WTC11 (cell line): ENCODE measurements at regions not wholly inside any gene's neighbourhood (a gene's known extent, or its start where the extent isn't known, plus 50 kb on each side); places are given as distances from the start of the nearest gene placed in this dataset.

ENCODE experiments used
- ATAC-seq: fragments of 200-7000 bp; cut with Tn5 transposase; 2 replicates; pipeline ENCODE4 v1.10.0; 2021; ENCODE audit warnings: mild to moderate bottlenecking, moderate library complexity
- CTCF ChIA-PET: fragments of 300-600 bp; sonication (Branson Sonifier 250); formaldehyde crosslinking; loops from one replicate; lab custom pipeline; 2021; ENCODE audit warnings: antibody characterized with exemption; lab: Charles Lee
- POLR2A ChIA-PET: fragments of 350-600 bp; sonication (Branson Sonifier 250); formaldehyde crosslinking; loops from one replicate; lab custom pipeline; 2021; ENCODE audit warnings: antibody characterized with exemption; lab: Charles Lee
- DNase-seq: peaks from one replicate; pipeline ENCODE4 v3.0.0; 2021; ENCODE audit warnings: low spot score
- H3K27ac Mint-ChIP-seq: 2 replicates; pipeline ENCODE4 v1.8.0; 2021; ENCODE audit warnings: mixed read lengths
- H3K27me3 Mint-ChIP-seq: 2 replicates; pipeline ENCODE4 v1.8.0; 2021; ENCODE audit warnings: low read depth, mild to moderate bottlenecking, moderate library complexity, mixed read lengths
- H3K36me3 Mint-ChIP-seq: 2 replicates; pipeline ENCODE4 v1.8.0; 2021; ENCODE audit warnings: mixed read lengths
- H3K4me1 Mint-ChIP-seq: 2 replicates; pipeline ENCODE4 v1.8.0; 2022; ENCODE audit warnings: mixed read lengths
- H3K4me3 Mint-ChIP-seq: 2 replicates; pipeline ENCODE4 v1.8.0; 2021; ENCODE audit warnings: mild to moderate bottlenecking, moderate library complexity, mixed read lengths
- H3K9me3 Mint-ChIP-seq: 2 replicates; pipeline ENCODE4 v1.8.0; 2021; ENCODE audit warnings: mixed read lengths
- AR ChIP-seq: fragments of 250-450 bp; sonication (Bioruptor Pico); IDR thresholded peaks from 2 replicates; pipeline ENCODE4 v1.9.0; 2021; ENCODE audit warnings: mild to moderate bottlenecking
- ELF4 ChIP-seq: sonication (generic); formaldehyde crosslinking; IDR thresholded peaks from 2 replicates; pipeline ENCODE4 v1.8.1; 2022; ENCODE audit warnings: low read depth, mild to moderate bottlenecking, moderate library complexity, missing genetic modification reagents
- ERG ChIP-seq: fragments of 250-450 bp; sonication (Bioruptor Pico); IDR thresholded peaks from 2 replicates; pipeline ENCODE4 v1.8.0; 2021; ENCODE audit warnings: mild to moderate bottlenecking
- ESRRA ChIP-seq: sonication (generic); formaldehyde crosslinking; IDR thresholded peaks from 2 replicates; pipeline ENCODE4 v1.8.1; 2022; ENCODE audit warnings: mild to moderate bottlenecking, missing genetic modification reagents, borderline replicate concordance
- GRHL2 ChIP-seq: fragments of 250-450 bp; sonication (Bioruptor Pico); IDR thresholded peaks from 2 replicates; pipeline ENCODE4 v1.8.0; 2022; ENCODE audit warnings: mild to moderate bottlenecking, moderate library complexity; ENCODE audit not compliant: insufficient replicate concordance, severe bottlenecking
- HMGA2 ChIP-seq: fragments of 250-450 bp; sonication (Bioruptor Pico); IDR thresholded peaks from 2 replicates; pipeline ENCODE4 v1.4.0; 2021; ENCODE audit warnings: mild to moderate bottlenecking, moderate library complexity
- IRF2 ChIP-seq: sonication (generic); formaldehyde crosslinking; IDR thresholded peaks from 2 replicates; pipeline ENCODE4 v1.8.0; 2022; ENCODE audit warnings: low read depth, missing genetic modification reagents, borderline replicate concordance
- JUN ChIP-seq: sonication (generic); formaldehyde crosslinking; IDR thresholded peaks from 2 replicates; pipeline ENCODE4 v1.8.0; 2023; ENCODE audit warnings: mild to moderate bottlenecking, missing genetic modification reagents
- NR3C1 ChIP-seq: sonication (generic); formaldehyde crosslinking; conservative IDR thresholded peaks from 2 replicates; pipeline ENCODE4 v1.8.1; 2023; ENCODE audit warnings: low read depth, mild to moderate bottlenecking, missing genetic modification reagents
- PREB ChIP-seq: sonication (generic); formaldehyde crosslinking; IDR thresholded peaks from 2 replicates; pipeline ENCODE4 v1.8.1; 2022; ENCODE audit warnings: mild to moderate bottlenecking, missing genetic modification reagents, moderate library complexity, borderline replicate concordance
- RELA ChIP-seq: sonication (generic); formaldehyde crosslinking; IDR thresholded peaks from 2 replicates; pipeline ENCODE4 v1.8.1; 2022; ENCODE audit warnings: missing genetic modification reagents, mild to moderate bottlenecking, borderline replicate concordance
- RORB ChIP-seq: fragments of 250-450 bp; sonication (Bioruptor Pico); IDR thresholded peaks from 2 replicates; pipeline ENCODE4 v1.9.0; 2021; ENCODE audit warnings: mild to moderate bottlenecking
- SMAD4 ChIP-seq: sonication (generic); formaldehyde crosslinking; IDR thresholded peaks from 2 replicates; pipeline ENCODE4 v1.8.0; 2022; ENCODE audit warnings: mild to moderate bottlenecking, missing genetic modification reagents
- ZNF121 ChIP-seq: sonication (generic); formaldehyde crosslinking; IDR thresholded peaks from 2 replicates; pipeline ENCODE4 v1.8.0; 2023; ENCODE audit warnings: missing genetic modification reagents
- ZNF219 ChIP-seq: sonication (generic); formaldehyde crosslinking; IDR thresholded peaks from 2 replicates; pipeline ENCODE4 v1.8.0; 2023; ENCODE audit warnings: missing genetic modification reagents, mild to moderate bottlenecking, borderline replicate concordance
- ZNF396 ChIP-seq: fragments of 250-450 bp; sonication (Bioruptor Pico); IDR thresholded peaks from 2 replicates; pipeline ENCODE4 v1.8.0; 2021; ENCODE audit warnings: mild to moderate bottlenecking, moderate library complexity, borderline replicate concordance
- ZNF423 ChIP-seq: fragments of 250-450 bp; sonication (Bioruptor Pico); IDR thresholded peaks from 2 replicates; pipeline ENCODE4 v2.1.2; 2022; ENCODE audit warnings: mild to moderate bottlenecking, moderate library complexity
- ZNF532 ChIP-seq: fragments of 250-450 bp; sonication (Bioruptor Pico); IDR thresholded peaks from 2 replicates; pipeline ENCODE4 v1.9.0; 2021; ENCODE audit warnings: mild to moderate bottlenecking, borderline replicate concordance
- ZSCAN18 ChIP-seq: fragments of 250-450 bp; sonication (Bioruptor Pico); IDR thresholded peaks from 2 replicates; pipeline ENCODE4 v2.1.2; 2022; ENCODE audit warnings: mild to moderate bottlenecking, moderate library complexity

- TF ChIP-seq AR = no peak
- TF ChIP-seq ZNF423 (CRISPR knock-in tag) = no peak
- no peak for TF ChIP-seq NR3C1 (CRISPR knock-in tag)
- no peak for TF ChIP-seq JUN (CRISPR knock-in tag)
- no peak for TF ChIP-seq IRF2 (CRISPR knock-in tag)
These were observed 483.0 kb downstream of the TMEM114 start (continued) for GRCh38 chr16:8107296-8107695.

- no peaks in the 10 kb centered on the region for H3K4me1 Mint-ChIP-seq
- ATAC-seq = no peak
- peaks cover 60% of the 10 kb centered on the region for H3K36me3 Mint-ChIP-seq
- CTCF ChIA-PET = no interaction called here
- DNase-seq = no peak
- H3K27ac Mint-ChIP-seq = no peak overlapping the region
- peaks cover 14% of the 10 kb centered on the region for H3K27me3 Mint-ChIP-seq
- POLR2A ChIA-PET = no interaction called here
- no peak for TF ChIP-seq NR3C1 (CRISPR knock-in tag)
- TF ChIP-seq ZNF219 (CRISPR knock-in tag) = no peak
- TF ChIP-seq PREB (CRISPR knock-in tag) = no peak
- TF ChIP-seq SMAD4 (CRISPR knock-in tag) = no peak
- TF ChIP-seq AR = no peak
- no peak for TF ChIP-seq RORB (CRISPR knock-in tag)
- TF ChIP-seq ZNF396 (CRISPR knock-in tag) = no peak
- no peak for TF ChIP-seq ERG (CRISPR knock-in tag)
- TF ChIP-seq, all 79 proteins: peak for 0
- no peak overlapping the region for H3K4me3 Mint-ChIP-seq
- H3K9me3 Mint-ChIP-seq = peaks cover 75% of the 10 kb centered on the region
These were observed 486.5 kb downstream of the TMEM114 start for GRCh38 chr16:8103649-8104289.

- POLR2A ChIA-PET = no interaction called here
- CTCF ChIA-PET = no interaction called here
- ATAC-seq (no peak), DNase-seq (no peak)
- Mint-ChIP-seq H3K36me3 (peaks cover 68% of the 10 kb centered on the region), H3K27ac (no peak overlapping the region), H3K27me3 (peaks cover 17% of the 10 kb centered on the region), H3K9me3 (peaks cover 81% of the 10 kb centered on the region), H3K4me3 (no peak overlapping the region), H3K4me1 (no peaks in the 10 kb centered on the region)
- no peak for TF ChIP-seq RELA
- TF ChIP-seq ZNF121 (CRISPR knock-in tag) = no peak
- no peak for TF ChIP-seq GRHL2 (CRISPR knock-in tag)
- no peak for TF ChIP-seq ZSCAN18 (CRISPR knock-in tag)
- no peak for TF ChIP-seq ZNF532
- no peak for TF ChIP-seq ELF4
- no peak for TF ChIP-seq HMGA2
- no peak for TF ChIP-seq ESRRA (CRISPR knock-in tag)
These were observed 490.7 kb downstream of the TMEM114 start for GRCh38 chr16:8099586-8099985.
